A549 (cell line): ENCODE measurements at regions not wholly inside any gene's neighbourhood (a gene's known extent, or its start where the extent isn't known, plus 50 kb on each side); places are given as distances from the start of the nearest gene placed in this dataset.

Source experiments
- ATAC-seq, 2 experiments: fragments of 200-7000 bp in 1 of 2; fragments of >200 bp in 1 of 2; cut with Nextera tagmentation in 1 of 2; cut with Tn5 transposase in 1 of 2; 3 replicates each; pipeline versions ENCODE4 v1.8.0 to v1.9.1; 2018 to 2020; ENCODE audit warnings: mild to moderate bottlenecking in 1 of 2, moderate library complexity in 1 of 2
- CTCF ChIA-PET: fragments of 300-600 bp; sonication (Branson Sonifier 250); formaldehyde crosslinking; extraction: SDS; loops from one replicate; lab custom pipeline; 2021; ENCODE audit warnings: antibody characterized with exemption, inconsistent platforms; lab: Yijun Ruan, JAX
- POLR2A ChIA-PET: fragments of 350-600 bp; formaldehyde crosslinking; extraction: SDS; loops from one replicate; lab custom pipeline; 2021; ENCODE audit warnings: antibody characterized with exemption, inconsistent platforms; lab: Yijun Ruan, JAX
- DNase-seq, 2 experiments: peaks; one replicate each; pipeline versions ENCODE4 v3.0.0 to v3.0.0-alpha.2; 2011 to 2016; ENCODE audit warnings: low read depth in 1 of 2, low spot score in 1 of 2
- FAIRE-seq: peaks from 2 replicates; lab custom pipeline; 2011; peaks lifted over from hg19 to GRCh38; lab: Jason Lieb, UNC
- H3K27ac ChIP-seq, 2 experiments: fragments of >200 bp; sonication (Bioruptor Twin); formaldehyde crosslinking; 3 replicates each; pipeline ENCODE4 v1.5.1; 2016 to 2017
- H3K4me1 ChIP-seq: fragments of >200 bp; sonication (Bioruptor Twin); formaldehyde crosslinking; 3 replicates; pipeline ENCODE4 v1.6.1; 2016
- H3K4me2 ChIP-seq: fragments of >200 bp; sonication (Bioruptor Twin); formaldehyde crosslinking; 3 replicates; pipeline ENCODE4 v1.6.1; 2016
- H3K4me3 ChIP-seq: fragments of >200 bp; sonication (Bioruptor Twin); formaldehyde crosslinking; 3 replicates; pipeline ENCODE4 v1.5.1; 2016
- H3K9me3 ChIP-seq: fragments of >200 bp; sonication (Bioruptor Twin); formaldehyde crosslinking; 3 replicates; pipeline ENCODE4 v1.6.1; 2016
- BCL3 ChIP-seq: fragments of >200 bp; sonication (Bioruptor Twin); formaldehyde crosslinking; IDR thresholded peaks from 3 replicates; pipeline ENCODE4 v1.6.1; 2016
- BHLHE40 ChIP-seq: IDR thresholded peaks from 2 replicates; pipeline ENCODE4 v1.6.1; 2012; ENCODE audit warnings: low read depth, low read length, inconsistent platforms
- CBX8 ChIP-seq: fragments of 200-600 bp; sonication (generic); IDR thresholded peaks from 2 replicates; pipeline ENCODE4 v1.6.1; 2016
- CHD2 ChIP-seq: fragments of 150-350 bp; IDR thresholded peaks from 2 replicates; pipeline ENCODE4 v1.6.1; 2014; ENCODE audit warnings: low read length; ENCODE audit not compliant: partially characterized antibody
- CHD4 ChIP-seq: fragments of 200-600 bp; sonication (generic); IDR thresholded peaks from 2 replicates; pipeline ENCODE4 v1.6.1; 2016; ENCODE audit warnings: antibody characterized with exemption, mild to moderate bottlenecking, borderline replicate concordance
- E2F6 ChIP-seq: IDR thresholded peaks from 2 replicates; pipeline ENCODE4 v1.6.1; 2012; ENCODE audit warnings: low read depth, borderline replicate concordance
- EHF ChIP-seq: fragments of 250-450 bp; sonication (Bioruptor Pico); IDR thresholded peaks from 2 replicates; pipeline ENCODE4 v1.5.0; 2020; ENCODE audit warnings: mild to moderate bottlenecking
- EHMT2 ChIP-seq: fragments of 200-600 bp; sonication (generic); IDR thresholded peaks from 2 replicates; pipeline ENCODE4 v1.6.1; 2016; ENCODE audit warnings: antibody characterized with exemption, low read depth, mild to moderate bottlenecking, moderate library complexity
- EP300 ChIP-seq, 2 experiments: fragments of >200 bp; sonication (Bioruptor Twin); formaldehyde crosslinking; IDR thresholded peaks; 2 replicates in 1 of 2; 3 replicates in 1 of 2; pipeline ENCODE4 v1.6.1; 2016 to 2017
- ESRRA ChIP-seq: fragments of 150-350 bp; IDR thresholded peaks from 2 replicates; pipeline ENCODE4 v1.6.1; 2014; ENCODE audit warnings: mild to moderate bottlenecking, low read length, borderline replicate concordance
- FOXS1 ChIP-seq: fragments of 250-450 bp; sonication (Bioruptor Pico); IDR thresholded peaks from 2 replicates; pipeline ENCODE4 v1.5.0; 2020; ENCODE audit warnings: mild to moderate bottlenecking, moderate library complexity
- HDAC2 ChIP-seq: fragments of 200-600 bp; sonication (generic); IDR thresholded peaks from 2 replicates; pipeline ENCODE4 v1.6.1; 2016
- HES2 ChIP-seq: fragments of >200 bp; sonication (Bioruptor Twin); formaldehyde crosslinking; IDR thresholded peaks from 2 replicates; pipeline ENCODE4 v1.6.1; 2016
- HEYL ChIP-seq: fragments of 250-450 bp; sonication (Bioruptor Pico); IDR thresholded peaks from 2 replicates; pipeline ENCODE4 v1.8.0; 2021; ENCODE audit warnings: mild to moderate bottlenecking, moderate library complexity
- HOXA7 ChIP-seq: fragments of 250-450 bp; sonication (Bioruptor Pico); IDR thresholded peaks from 2 replicates; pipeline ENCODE4 v1.5.0; 2020; ENCODE audit warnings: mild to moderate bottlenecking, moderate library complexity
- JUN ChIP-seq, 2 experiments: fragments of >200 bp; sonication (Bioruptor Twin); formaldehyde crosslinking; IDR thresholded peaks; 2 replicates in 1 of 2; 3 replicates in 1 of 2; pipeline ENCODE4 v1.6.1; 2016 to 2017
- MAX ChIP-seq: IDR thresholded peaks from 2 replicates; pipeline ENCODE4 v1.6.1; 2012
- MAZ ChIP-seq: fragments of 150-350 bp; IDR thresholded peaks from 2 replicates; pipeline ENCODE4 v1.6.1; 2014; ENCODE audit warnings: antibody characterized with exemption, low read depth, low read length, borderline replicate concordance
- NFE2L2 ChIP-seq: fragments of 150-350 bp; conservative IDR thresholded peaks from 2 replicates; pipeline ENCODE4 v1.6.1; 2014; ENCODE audit warnings: low read length
- PBX3 ChIP-seq: IDR thresholded peaks from 2 replicates; pipeline ENCODE4 v1.6.1; 2012
- POLR2AphosphoS2 ChIP-seq: conservative IDR thresholded peaks from 2 replicates; pipeline ENCODE4 v1.6.1; 2012; ENCODE audit warnings: low read length, improper control_type of control experiment, inconsistent platforms
- RAD21 ChIP-seq, 2 experiments: fragments of >200 bp in 1 of 2; sonication (Bioruptor Twin) in 1 of 2; formaldehyde crosslinking in 1 of 2; IDR thresholded peaks in 1 of 2; conservative IDR thresholded peaks in 1 of 2; 2 replicates in 1 of 2; 3 replicates in 1 of 2; pipeline ENCODE4 v1.6.1; 2012 to 2018; ENCODE audit warnings: inconsistent platforms in 1 of 2
- RCOR1 ChIP-seq: fragments of 150-350 bp; IDR thresholded peaks from 2 replicates; pipeline ENCODE4 v1.6.1; 2014; ENCODE audit warnings: antibody characterized with exemption, low read length, low read depth
- REST ChIP-seq: fragments of 200-600 bp; sonication (generic); IDR thresholded peaks from 2 replicates; pipeline ENCODE4 v1.6.1; 2016; ENCODE audit warnings: antibody characterized with exemption, mild to moderate bottlenecking, moderate library complexity
- RFX5 ChIP-seq: fragments of 450-650 bp; IDR thresholded peaks from 2 replicates; pipeline ENCODE4 v1.7.1; 2014; ENCODE audit warnings: antibody characterized with exemption, mild to moderate bottlenecking, moderate library complexity
- RNF2 ChIP-seq: fragments of 200-600 bp; sonication (generic); IDR thresholded peaks from 2 replicates; pipeline ENCODE4 v1.6.1; 2016; ENCODE audit warnings: low read depth, mild to moderate bottlenecking, antibody characterized with exemption, moderate library complexity, borderline replicate concordance
- SMC3 ChIP-seq: fragments of >200 bp; sonication (Bioruptor Twin); formaldehyde crosslinking; IDR thresholded peaks from 3 replicates; pipeline ENCODE4 v1.6.1; 2018; ENCODE audit warnings: inconsistent platforms
- SREBF2 ChIP-seq: fragments of 450-650 bp; IDR thresholded peaks from 2 replicates; pipeline ENCODE4 v1.6.1; 2014; ENCODE audit warnings: mild to moderate bottlenecking, moderate library complexity
- USF2 ChIP-seq: fragments of 450-650 bp; IDR thresholded peaks from 2 replicates; pipeline ENCODE4 v1.6.1; 2014; ENCODE audit warnings: antibody characterized with exemption
- ZC3H11A ChIP-seq: fragments of 450-650 bp; IDR thresholded peaks from 2 replicates; pipeline ENCODE4 v1.6.1; 2014; ENCODE audit warnings: antibody characterized with exemption, mild to moderate bottlenecking
- ZSCAN20 ChIP-seq: fragments of 250-450 bp; sonication (Bioruptor Pico); IDR thresholded peaks from 2 replicates; pipeline ENCODE4 v1.8.0; 2022; ENCODE audit warnings: mild to moderate bottlenecking, moderate library complexity
- WGBS: methylation state at CpG from one replicate; pipeline ENCODE4 v1.1.6; 2017; ENCODE audit errors: missing lambda C conversion rate; 5-methylcytosine and 5-hydroxymethylcytosine counted together

GRCh38 chr16:5321930-5322329, 224.3 kb upstream of the EEF2KMT start:
- DNase-seq (no peak), ATAC-seq (no peak), FAIRE-seq (no peak)
- ChIA-PET CTCF (no interaction called here), POLR2A (no interaction called here)
- Histone ChIP-seq H3K27ac (no peak overlapping the region), H3K9me3 (no peaks in the 10 kb centered on the region; the same call in 1 of the 3 replicates), H3K4me2 (no peak overlapping the region), H3K4me3 (no peak overlapping the region), H3K4me1 (no peaks in the 10 kb centered on the region)
- WGBS: 0% methylated on average over 3 of the region's 4 CpGs
- TF ChIP-seq BCL3 (no peak), HDAC2 (no peak), ZSCAN20 (CRISPR knock-in tag) (no peak), USF2 (no peak), CBX8 (no peak), RCOR1 (no peak), PBX3 (no peak), ESRRA (no peak), RFX5 (no peak), EHF (no peak), CHD2 (no peak), MAZ (no peak), SMC3 (no peak), REST (no peak), HEYL (no peak), CHD4 (no peak), ZC3H11A (no peak)

GRCh38 chr16:5319799-5320198, 222.2 kb upstream of the EEF2KMT start:
- ATAC-seq (no peak), DNase-seq (no peak), FAIRE-seq (no peak)
- ChIA-PET CTCF (no interaction called here), POLR2A (no interaction called here)
- Histone ChIP-seq H3K4me2 (no peak overlapping the region), H3K27ac (no peak overlapping the region), H3K4me1 (no peaks in the 10 kb centered on the region), H3K9me3 (no peaks in the 10 kb centered on the region), H3K4me3 (no peak overlapping the region)
- WGBS: 3% methylated on average over 2 of the region's 2 CpGs
- no peak for TF ChIP-seq RCOR1
- TF ChIP-seq E2F6: no peak
- no peak for TF ChIP-seq EP300 (IDR thresholded peaks at IDR 0.05)
- TF ChIP-seq POLR2AphosphoS2: no peak
- no peak for TF ChIP-seq EHMT2
- no peak for TF ChIP-seq RAD21 (conservative IDR thresholded peaks at IDR 0.05 in 1 of 2, IDR thresholded peaks at IDR 0.05 in 1 of 2)
- no peak for TF ChIP-seq JUN (IDR thresholded peaks at IDR 0.05)
- no peak for TF ChIP-seq NFE2L2
- TF ChIP-seq SREBF2: no peak
- no peak for TF ChIP-seq BHLHE40
- TF ChIP-seq CHD2: no peak
- no peak for TF ChIP-seq HOXA7 (CRISPR knock-in tag)
- TF ChIP-seq MAX: no peak
- no peak for TF ChIP-seq ZC3H11A
- TF ChIP-seq ZSCAN20 (CRISPR knock-in tag): no peak
- TF ChIP-seq FOXS1 (CRISPR knock-in tag): no peak
- TF ChIP-seq USF2: no peak
- TF ChIP-seq HES2: no peak
- no peak for TF ChIP-seq RNF2
